ENCODE measurements at regions not wholly inside any gene's neighbourhood (a gene's known extent, or its start where the extent isn't known, plus 50 kb on each side); places are given as distances from the start of the nearest gene placed in this dataset.
A peak's percentile ranks its signal among the peaks of the same experiment; 100 is the strongest.

GRCh38 chr21:35414056-35414455, 365.0 kb upstream of the RUNX1 start:
- no peak for DNase-seq

- no peak for DNase-seq
Measured at GRCh38 chr21:35412231-35412630, 363.1 kb upstream of the RUNX1 start.

GRCh38 chr21:35411434-35411833, 362.3 kb upstream of the RUNX1 start:
- DNase-seq = no peak

GRCh38 chr21:35410656-35411055, 361.6 kb upstream of the RUNX1 start:
- DNase-seq = no peak

- DNase-seq = no peak
Measured at GRCh38 chr21:35410123-35410522, 361.0 kb upstream of the RUNX1 start.

- no peak for DNase-seq
Measured at GRCh38 chr21:35408401-35408800, 359.3 kb upstream of the RUNX1 start.

- no peak for DNase-seq
Measured at GRCh38 chr21:35406635-35407034, 357.5 kb upstream of the RUNX1 start.

- DNase-seq = no peak
Measured at GRCh38 chr21:35405981-35406380, 356.9 kb upstream of the RUNX1 start.

- DNase-seq = no peak
Measured at GRCh38 chr21:35404247-35404646, 355.1 kb upstream of the RUNX1 start.

- no peak for DNase-seq
Measured at GRCh38 chr21:35402061-35402460, 353.0 kb upstream of the RUNX1 start.

GRCh38 chr21:35401476-35401875, 352.4 kb upstream of the RUNX1 start:
- no peak for DNase-seq

GRCh38 chr21:35400233-35400939, 351.3 kb upstream of the RUNX1 start:
- DNase-seq = peak; percentile 83

GRCh38 chr21:35399706-35400105, 350.6 kb upstream of the RUNX1 start:
- no peak for DNase-seq

GRCh38 chr21:35399002-35399530, 350.0 kb upstream of the RUNX1 start:
- no peak for DNase-seq

- DNase-seq = no peak
Measured at GRCh38 chr21:35398346-35398982, 349.4 kb upstream of the RUNX1 start.

GRCh38 chr21:35397781-35398180, 348.7 kb upstream of the RUNX1 start:
- no peak for DNase-seq

GRCh38 chr21:35396655-35397054, 347.6 kb upstream of the RUNX1 start:
- DNase-seq = no peak

GRCh38 chr21:35395728-35396127, 346.6 kb upstream of the RUNX1 start:
- no peak for DNase-seq

GRCh38 chr21:35394634-35395369, 345.7 kb upstream of the RUNX1 start:
- no peak for DNase-seq

- DNase-seq = no peak
Measured at GRCh38 chr21:35394049-35394448, 344.9 kb upstream of the RUNX1 start.

- peak; percentile 29 for DNase-seq
Measured at GRCh38 chr21:35390013-35390776, 341.1 kb upstream of the RUNX1 start.

- no peak for DNase-seq
Measured at GRCh38 chr21:35386491-35387079, 337.5 kb upstream of the RUNX1 start.

- DNase-seq = no peak
Measured at GRCh38 chr21:35384375-35384774, 335.3 kb upstream of the RUNX1 start.

All from kidney glomerular epithelial cell (primary cell).